OCI-LY1 (cell line): ENCODE measurements at regions not wholly inside any gene's neighbourhood (a gene's known extent, or its start where the extent isn't known, plus 50 kb on each side); places are given as distances from the start of the nearest gene placed in this dataset.

ENCODE experiments used
- EZH2 ChIP-seq: fragments of 200-600 bp; sonication (generic), shearing (Covaris generic); IDR thresholded peaks from 2 replicates; pipeline ENCODE4 v1.8.0; 2017; ENCODE audit warnings: borderline replicate concordance, mixed run types, mild to moderate bottlenecking, antibody characterized with exemption, low read length, moderate library complexity, mixed read lengths
- TF ChIP-seq, protein P1 (sequence below): fragments of 200-600 bp; sonication (generic), shearing (Covaris generic); IDR thresholded peaks from 2 replicates; pipeline ENCODE4 v1.5.1; 2017; ENCODE audit warnings: mild to moderate bottlenecking, antibody characterized with exemption, low read length, moderate library complexity, mixed read lengths

DNA sequence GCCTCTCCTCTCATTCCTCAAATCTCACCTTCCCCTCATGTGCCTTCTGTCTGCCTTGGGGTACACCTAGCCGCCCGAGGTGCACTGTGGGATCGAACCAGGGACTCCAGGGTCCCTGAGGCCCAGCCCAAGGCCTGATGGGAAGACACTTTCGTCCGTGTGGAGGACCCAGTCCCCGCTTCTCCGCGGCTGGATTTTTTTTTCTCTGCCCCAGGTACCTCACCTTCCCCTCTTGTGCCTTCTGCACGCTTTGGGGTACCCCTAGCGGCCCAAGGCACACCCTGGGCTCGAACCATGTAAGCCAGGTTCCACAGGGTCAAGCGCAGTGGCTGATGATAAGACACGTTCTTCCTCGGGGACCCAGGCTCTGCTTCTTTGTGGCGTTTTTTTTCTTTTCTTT lies 530.7 kb downstream of the CWH43 start:
- TF ChIP-seq, protein P1, sequence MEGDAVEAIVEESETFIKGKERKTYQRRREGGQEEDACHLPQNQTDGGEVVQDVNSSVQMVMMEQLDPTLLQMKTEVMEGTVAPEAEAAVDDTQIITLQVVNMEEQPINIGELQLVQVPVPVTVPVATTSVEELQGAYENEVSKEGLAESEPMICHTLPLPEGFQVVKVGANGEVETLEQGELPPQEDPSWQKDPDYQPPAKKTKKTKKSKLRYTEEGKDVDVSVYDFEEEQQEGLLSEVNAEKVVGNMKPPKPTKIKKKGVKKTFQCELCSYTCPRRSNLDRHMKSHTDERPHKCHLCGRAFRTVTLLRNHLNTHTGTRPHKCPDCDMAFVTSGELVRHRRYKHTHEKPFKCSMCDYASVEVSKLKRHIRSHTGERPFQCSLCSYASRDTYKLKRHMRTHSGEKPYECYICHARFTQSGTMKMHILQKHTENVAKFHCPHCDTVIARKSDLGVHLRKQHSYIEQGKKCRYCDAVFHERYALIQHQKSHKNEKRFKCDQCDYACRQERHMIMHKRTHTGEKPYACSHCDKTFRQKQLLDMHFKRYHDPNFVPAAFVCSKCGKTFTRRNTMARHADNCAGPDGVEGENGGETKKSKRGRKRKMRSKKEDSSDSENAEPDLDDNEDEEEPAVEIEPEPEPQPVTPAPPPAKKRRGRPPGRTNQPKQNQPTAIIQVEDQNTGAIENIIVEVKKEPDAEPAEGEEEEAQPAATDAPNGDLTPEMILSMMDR, result no peak
- no peak for TF ChIP-seq EZH2
